Activated CD8-positive, alpha-beta memory T cell treated with anti-CD3 and anti-CD28 coated beads, Interleukin-2, amount 50 U/mL, for 4 hours (primary cell): ENCODE measurements at regions not wholly inside any gene's neighbourhood (a gene's known extent, or its start where the extent isn't known, plus 50 kb on each side); places are given as distances from the start of the nearest gene placed in this dataset.

Experiments used
- DNase-seq: peaks from one replicate; pipeline ENCODE4 v3.0.0-alpha.2; 2020

GRCh38 chr1:8202182-8202905, 115.6 kb upstream of the SLC45A1 start:
- no peak for DNase-seq

GRCh38 chr1:8201331-8201861, 116.5 kb upstream of the SLC45A1 start:
- DNase-seq, result no peak

GRCh38 chr1:8200317-8201115, 117.4 kb upstream of the SLC45A1 start:
- DNase-seq, result no peak

GRCh38 chr1:8198522-8198921, 119.4 kb upstream of the SLC45A1 start:
- DNase-seq, result no peak

GRCh38 chr1:8197493-8198282, 120.2 kb upstream of the SLC45A1 start:
- no peak for DNase-seq

GRCh38 chr1:8194481-8195227, 123.3 kb upstream of the SLC45A1 start:
- DNase-seq, result no peak

GRCh38 chr1:8193840-8194406, 124.0 kb upstream of the SLC45A1 start:
- no peak for DNase-seq

- DNase-seq, result no peak
Observed at GRCh38 chr1:8191474-8191873, 126.4 kb upstream of the SLC45A1 start.

GRCh38 chr1:8189931-8190483, 127.9 kb upstream of the SLC45A1 start:
- no peak for DNase-seq

GRCh38 chr1:8185400-8185799, 132.5 kb upstream of the SLC45A1 start:
- DNase-seq, result no peak

GRCh38 chr1:8184301-8184700, 133.6 kb upstream of the SLC45A1 start:
- DNase-seq, result no peak

GRCh38 chr1:8182034-8182761, 135.7 kb upstream of the SLC45A1 start:
- DNase-seq, result no peak

- DNase-seq, result no peak
Observed at GRCh38 chr1:8179132-8179793, 138.7 kb upstream of the SLC45A1 start.

GRCh38 chr1:8176279-8176678, 141.6 kb upstream of the SLC45A1 start:
- no peak for DNase-seq

GRCh38 chr1:8174807-8175206, 143.1 kb upstream of the SLC45A1 start:
- no peak for DNase-seq

- no peak for DNase-seq
Observed at GRCh38 chr1:8171751-8172464, 145.8 kb upstream of the ERRFI1 start.

- DNase-seq, result no peak
Observed at GRCh38 chr1:8170059-8170835, 144.1 kb upstream of the ERRFI1 start.

- no peak for DNase-seq
Observed at GRCh38 chr1:8169364-8170058, 143.4 kb upstream of the ERRFI1 start.
